Caco-2 (cell line): ENCODE measurements at regions not wholly inside any gene's neighbourhood (a gene's known extent, or its start where the extent isn't known, plus 50 kb on each side); places are given as distances from the start of the nearest gene placed in this dataset.

Source experiments
- BruUV-seq: library from RNA; stranded (reverse); fragments of 400-500 nt; replicated peaks from 2 replicates; lab custom pipeline; 2021; lab: Mats Ljungman, UMichigan
- CTCF ChIA-PET: fragments of 300-600 bp; sonication (Branson Sonifier 250); formaldehyde crosslinking; loops from one replicate; lab custom pipeline; 2022; ENCODE audit warnings: antibody characterized with exemption; lab: Charles Lee
- POLR2A ChIA-PET: fragments of 300-600 bp; sonication (Branson Sonifier 250); formaldehyde crosslinking; loops from one replicate; lab custom pipeline; 2022; ENCODE audit warnings: antibody characterized with exemption; lab: Charles Lee
- DNase-seq, 2 experiments: peaks; one replicate each; pipeline versions ENCODE4 v3.0.0 to v3.0.0-alpha.2; 2020 to 2022
- H3K27me3 ChIP-seq: replicated peaks from 2 replicates; pipeline ENCODE4 v1.6.0; 2011; ENCODE audit warnings: low read length; ENCODE audit not compliant: control insufficient read depth, insufficient read depth
- H3K36me3 ChIP-seq: 2 replicates; pipeline ENCODE4 v1.5.1; 2011; ENCODE audit warnings: low read length; ENCODE audit not compliant: control insufficient read depth, insufficient read depth
- H3K4me1 ChIP-seq: fragments of 250-450 bp; sonication (Bioruptor Pico); 2 replicates; pipeline ENCODE4 v1.5.1; 2020; ENCODE audit warnings: mild to moderate bottlenecking
- H3K4me3 ChIP-seq: 2 replicates; pipeline ENCODE4 v1.5.1; 2011; ENCODE audit warnings: low read depth, mild to moderate bottlenecking, control low read depth, low read length
- H3K9me3 ChIP-seq: fragments of 250-450 bp; sonication (Bioruptor Pico); 2 replicates; pipeline ENCODE4 v1.5.1; 2020; ENCODE audit warnings: mild to moderate bottlenecking, moderate library complexity
- H3K27ac Mint-ChIP-seq: one replicate; pipeline ENCODE4 v1.8.0; 2022; ENCODE audit warnings: mixed read lengths; ENCODE audit not compliant: unreplicated experiment
- H3K27me3 Mint-ChIP-seq: one replicate; pipeline ENCODE4 v1.8.0; 2022; ENCODE audit warnings: mixed read lengths; ENCODE audit not compliant: insufficient read depth, unreplicated experiment
- H3K36me3 Mint-ChIP-seq: one replicate; pipeline ENCODE4 v1.8.0; 2022; ENCODE audit warnings: mild to moderate bottlenecking, mixed read lengths; ENCODE audit not compliant: insufficient read depth, unreplicated experiment
- H3K4me1 Mint-ChIP-seq: one replicate; pipeline ENCODE4 v1.8.0; 2022; ENCODE audit warnings: low read depth, mixed read lengths; ENCODE audit not compliant: unreplicated experiment
- H3K4me3 Mint-ChIP-seq: one replicate; pipeline ENCODE4 v1.8.0; 2022; ENCODE audit warnings: mild to moderate bottlenecking, moderate library complexity, mixed read lengths; ENCODE audit not compliant: unreplicated experiment
- H3K9me3 Mint-ChIP-seq: one replicate; pipeline ENCODE4 v1.8.0; 2022; ENCODE audit warnings: mixed read lengths; ENCODE audit not compliant: unreplicated experiment
- intact Hi-C: fragments of 100-400 bp; cut with micrococcal nuclease; formaldehyde crosslinking; loops from one replicate; pipeline ENCODE4 v1.10.0; 2022; ENCODE audit not compliant: unreplicated experiment
- TF ChIP-seq, protein P1 (sequence below), 2 experiments: fragments of 200-600 bp in 1 of 2; IDR thresholded peaks; 1 replicate in 1 of 2; 2 replicates in 1 of 2; pipeline versions ENCODE4 v1.5.1 to v1.8.0; 2011 to 2022; ENCODE audit warnings: antibody characterized with exemption in 1 of 2, control low read depth in 1 of 2, inconsistent platforms in 1 of 2, low read depth in 1 of 2, low read length in 1 of 2, mild to moderate bottlenecking in 1 of 2, moderate library complexity in 1 of 2; ENCODE audit not compliant: insufficient read depth in 1 of 2, severe bottlenecking in 1 of 2, unreplicated experiment in 1 of 2

DNA sequence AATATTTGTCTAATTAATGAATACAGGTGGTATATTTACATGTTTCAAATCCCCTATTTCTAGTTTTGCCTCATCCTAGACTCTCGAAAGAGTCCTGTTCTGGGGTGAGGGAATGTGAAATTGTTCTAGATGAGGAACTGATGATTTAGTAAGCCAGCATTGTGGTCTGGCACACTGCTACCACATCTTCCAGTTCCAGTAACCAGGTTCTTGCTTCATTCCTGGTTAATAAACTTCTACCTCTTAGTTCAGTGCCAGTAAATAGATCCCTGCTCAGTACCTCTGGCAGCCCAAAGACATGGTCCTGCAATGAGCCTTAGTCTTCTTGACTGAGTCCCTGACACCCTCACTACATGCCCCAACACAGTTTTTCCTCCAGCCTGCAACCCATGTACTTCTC is 207.7 kb downstream of the SREK1 start:
- Mint-ChIP-seq H3K9me3 (no peaks in the 10 kb centered on the region), H3K27me3 (peaks cover 35% of the 10 kb centered on the region), H3K4me3 (no peak overlapping the region), H3K36me3 (no peaks in the 10 kb centered on the region), H3K4me1 (no peaks in the 10 kb centered on the region), H3K27ac (no peak overlapping the region)
- DNase-seq, result no peak
- intact Hi-C loops, result no loop called here
- no peaks in the 10 kb centered on the region for H3K36me3 ChIP-seq
- no peak overlapping the region for H3K4me3 ChIP-seq
- no peaks in the 10 kb centered on the region for H3K9me3 ChIP-seq
- TF ChIP-seq, protein P1, sequence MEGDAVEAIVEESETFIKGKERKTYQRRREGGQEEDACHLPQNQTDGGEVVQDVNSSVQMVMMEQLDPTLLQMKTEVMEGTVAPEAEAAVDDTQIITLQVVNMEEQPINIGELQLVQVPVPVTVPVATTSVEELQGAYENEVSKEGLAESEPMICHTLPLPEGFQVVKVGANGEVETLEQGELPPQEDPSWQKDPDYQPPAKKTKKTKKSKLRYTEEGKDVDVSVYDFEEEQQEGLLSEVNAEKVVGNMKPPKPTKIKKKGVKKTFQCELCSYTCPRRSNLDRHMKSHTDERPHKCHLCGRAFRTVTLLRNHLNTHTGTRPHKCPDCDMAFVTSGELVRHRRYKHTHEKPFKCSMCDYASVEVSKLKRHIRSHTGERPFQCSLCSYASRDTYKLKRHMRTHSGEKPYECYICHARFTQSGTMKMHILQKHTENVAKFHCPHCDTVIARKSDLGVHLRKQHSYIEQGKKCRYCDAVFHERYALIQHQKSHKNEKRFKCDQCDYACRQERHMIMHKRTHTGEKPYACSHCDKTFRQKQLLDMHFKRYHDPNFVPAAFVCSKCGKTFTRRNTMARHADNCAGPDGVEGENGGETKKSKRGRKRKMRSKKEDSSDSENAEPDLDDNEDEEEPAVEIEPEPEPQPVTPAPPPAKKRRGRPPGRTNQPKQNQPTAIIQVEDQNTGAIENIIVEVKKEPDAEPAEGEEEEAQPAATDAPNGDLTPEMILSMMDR (IDR thresholded peaks at IDR 0.05; ENCODE audit: insufficient read depth in 1 of 2, low read depth in 1 of 2, low read length in 1 of 2, severe bottlenecking in 1 of 2, unreplicated experiment in 1 of 2), result no peak
- ChIA-PET POLR2A (no interaction called here), CTCF (no interaction called here)
- BruUV-seq, result no TSS peak
- no peaks in the 10 kb centered on the region for H3K27me3 ChIP-seq
- H3K4me1 ChIP-seq, result no peaks in the 10 kb centered on the region

DNA sequence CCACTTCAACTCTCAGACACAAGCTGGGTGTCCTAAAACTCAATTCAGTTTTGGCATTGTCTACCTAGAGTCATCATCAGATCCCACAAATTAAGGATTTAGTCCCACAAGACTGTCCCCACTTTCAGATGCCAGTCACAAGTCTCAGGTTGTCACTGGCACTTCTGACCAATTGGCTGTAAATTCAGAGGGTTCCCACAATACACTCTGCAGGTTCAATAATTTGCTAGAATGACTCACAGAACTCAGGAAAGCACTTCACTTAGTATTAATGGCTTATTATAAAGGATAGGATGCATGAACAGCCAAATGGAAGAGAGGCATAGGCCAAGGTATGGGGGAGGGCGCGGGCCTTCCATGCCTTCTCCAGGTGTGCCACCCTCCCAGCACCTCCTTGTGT is 209.1 kb downstream of the SREK1 start:
- ChIA-PET CTCF (no interaction called here), POLR2A (no interaction called here)
- TF ChIP-seq, protein P1 (IDR thresholded peaks at IDR 0.05; ENCODE audit: insufficient read depth in 1 of 2, low read depth in 1 of 2, low read length in 1 of 2, severe bottlenecking in 1 of 2, unreplicated experiment in 1 of 2), result no peak
- Histone ChIP-seq H3K4me3 (no peak overlapping the region), H3K27me3 (no peaks in the 10 kb centered on the region), H3K4me1 (no peaks in the 10 kb centered on the region), H3K9me3 (no peaks in the 10 kb centered on the region), H3K36me3 (no peaks in the 10 kb centered on the region)
- H3K27ac Mint-ChIP-seq, result no peak overlapping the region
- no peaks in the 10 kb centered on the region for H3K36me3 Mint-ChIP-seq
- intact Hi-C loops, result no loop called here
- no peaks in the 10 kb centered on the region for H3K4me1 Mint-ChIP-seq
- H3K4me3 Mint-ChIP-seq, result no peak overlapping the region
- no peak for DNase-seq
- BruUV-seq, result no TSS peak
- peaks cover 29% of the 10 kb centered on the region for H3K27me3 Mint-ChIP-seq
- H3K9me3 Mint-ChIP-seq, result no peaks in the 10 kb centered on the region

DNA sequence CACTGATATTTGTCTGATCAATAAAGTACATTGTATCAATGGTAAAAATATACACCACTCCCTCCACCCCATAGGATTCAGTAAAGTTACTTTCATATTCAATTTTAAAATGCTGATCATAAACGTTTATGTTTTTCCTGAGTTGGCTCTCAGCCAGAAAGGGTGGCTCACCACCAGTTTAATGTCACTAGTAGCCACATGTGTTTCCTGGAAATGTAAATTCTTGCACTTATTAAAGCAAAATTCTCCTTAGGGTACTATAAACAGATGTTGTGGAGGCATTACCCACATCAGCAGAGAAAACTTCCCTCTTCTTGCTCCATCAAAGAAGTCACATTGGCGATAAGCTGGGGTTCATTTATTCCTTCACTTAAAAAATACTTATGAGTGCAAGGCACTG is 210.3 kb downstream of the SREK1 start:
- no peak for DNase-seq
- peaks cover 30% of the 10 kb centered on the region for H3K27me3 Mint-ChIP-seq
- no peaks in the 10 kb centered on the region for H3K9me3 Mint-ChIP-seq

More for the DNA sequence above, 210.3 kb downstream of the SREK1 start:
- H3K36me3 ChIP-seq, result no peaks in the 10 kb centered on the region
- TF ChIP-seq, protein P1 (IDR thresholded peaks at IDR 0.05; ENCODE audit: insufficient read depth in 1 of 2, low read depth in 1 of 2, low read length in 1 of 2, severe bottlenecking in 1 of 2, unreplicated experiment in 1 of 2), result no peak
- H3K27me3 ChIP-seq, result no peaks in the 10 kb centered on the region
- no peaks in the 10 kb centered on the region for H3K4me1 ChIP-seq
- Mint-ChIP-seq H3K27ac (no peak overlapping the region), H3K4me3 (no peak overlapping the region), H3K4me1 (no peaks in the 10 kb centered on the region), H3K36me3 (no peaks in the 10 kb centered on the region)
- ChIA-PET CTCF (no interaction called here), POLR2A (no interaction called here)
- H3K4me3 ChIP-seq, result no peak overlapping the region
- no peaks in the 10 kb centered on the region for H3K9me3 ChIP-seq
- intact Hi-C loops, result no loop called here
- no TSS peak for BruUV-seq
